Middle frontal gyrus (tissue), 1 donor: ENCODE measurements at regions not wholly inside any gene's neighbourhood (a gene's known extent, or its start where the extent isn't known, plus 50 kb on each side); places are given as distances from the start of the nearest gene placed in this dataset.

Experiments
- DNase-seq: peaks from one replicate; pipeline ENCODE4 v3.0.0-alpha.2; 2015; ENCODE audit warnings: low spot score; ENCODE audit errors: extremely low spot score

DNA sequence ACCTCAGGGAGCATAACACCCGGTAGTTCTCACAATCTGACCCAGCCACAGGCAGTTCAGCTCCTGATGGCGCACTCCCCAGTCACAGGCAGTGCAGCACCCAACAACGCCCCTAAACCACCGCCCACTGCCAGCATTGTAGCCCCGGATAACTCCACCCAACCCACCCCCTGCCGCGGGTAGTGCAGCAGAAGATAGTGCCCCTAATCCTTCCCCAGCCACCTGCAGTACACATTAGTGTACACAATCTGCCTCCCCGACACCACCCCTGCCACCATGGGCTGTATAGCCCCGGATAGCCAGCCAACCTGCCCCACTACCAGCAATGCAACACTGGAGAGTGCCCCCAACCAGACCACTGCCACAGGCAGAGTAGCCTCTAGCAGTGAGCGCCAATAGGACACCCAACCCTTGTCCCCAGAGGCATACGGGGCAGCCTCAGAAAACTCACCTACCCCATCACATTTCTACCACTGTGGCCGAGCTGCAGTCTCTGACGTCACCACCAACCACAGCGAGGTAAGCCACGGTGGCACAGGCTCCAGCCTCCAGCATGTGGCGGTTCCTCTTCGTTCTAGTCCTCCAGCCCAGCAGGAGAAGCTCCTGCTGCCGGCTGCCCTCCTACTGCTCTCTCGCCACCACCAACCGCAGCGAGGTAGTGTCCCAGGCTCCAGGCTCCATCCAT is 877.3 kb downstream of the KCNJ18 start:
- no peak for DNase-seq

DNA sequence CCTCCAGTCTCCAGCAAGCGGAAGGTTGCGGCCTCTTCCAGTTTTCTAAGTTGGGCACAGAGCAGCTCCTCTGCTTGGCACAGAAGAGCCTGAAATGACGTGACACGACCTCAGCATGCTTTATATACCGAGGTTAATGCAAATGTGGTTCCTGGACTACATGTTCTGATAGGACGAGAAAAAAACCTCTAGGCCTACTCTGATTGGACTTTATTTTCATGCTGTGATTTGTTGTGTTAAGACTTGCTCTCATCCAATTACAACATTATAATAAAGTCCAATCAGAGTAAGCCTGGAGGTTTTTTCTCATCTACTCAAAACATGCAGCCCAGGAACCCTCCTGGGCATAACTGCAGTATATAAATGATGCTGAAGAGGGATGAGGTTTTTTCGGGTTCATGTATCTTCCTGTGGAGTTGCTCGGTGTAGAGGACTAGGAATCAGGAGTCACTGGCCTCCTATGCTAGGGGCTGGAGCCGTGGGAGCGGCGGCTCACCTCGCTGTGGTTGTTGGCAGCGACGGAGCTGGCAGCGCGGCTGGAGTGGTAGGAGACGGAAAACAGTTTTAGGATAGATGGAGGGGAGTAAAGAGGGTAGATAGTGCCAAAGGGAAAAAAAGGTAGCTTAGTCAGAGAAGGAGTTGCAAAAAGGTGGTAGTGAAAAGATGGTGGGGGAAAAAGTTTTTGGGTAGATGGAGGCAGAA is 878.0 kb downstream of the KCNJ18 start:
- no peak for DNase-seq

DNA sequence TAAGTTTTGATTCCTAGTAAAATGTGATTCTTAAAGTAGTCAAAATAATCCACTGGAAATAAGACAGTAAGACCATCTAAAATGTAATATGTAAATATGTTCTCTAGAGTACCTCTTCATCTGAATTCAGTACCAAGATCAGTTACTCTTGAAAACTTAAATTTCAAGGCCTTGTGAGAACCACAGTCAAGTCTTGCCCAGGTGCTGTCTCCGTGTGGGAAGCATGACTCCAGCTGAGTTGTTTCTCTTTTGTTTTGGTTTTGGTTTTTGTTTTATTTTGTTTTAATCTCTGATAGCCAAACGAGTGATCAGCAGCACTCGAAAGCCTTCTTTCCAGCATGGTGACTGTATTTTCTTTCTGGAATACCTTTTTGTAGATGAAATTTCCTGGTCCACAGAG is 907.0 kb downstream of the KCNJ18 start:
- no peak for DNase-seq

DNA sequence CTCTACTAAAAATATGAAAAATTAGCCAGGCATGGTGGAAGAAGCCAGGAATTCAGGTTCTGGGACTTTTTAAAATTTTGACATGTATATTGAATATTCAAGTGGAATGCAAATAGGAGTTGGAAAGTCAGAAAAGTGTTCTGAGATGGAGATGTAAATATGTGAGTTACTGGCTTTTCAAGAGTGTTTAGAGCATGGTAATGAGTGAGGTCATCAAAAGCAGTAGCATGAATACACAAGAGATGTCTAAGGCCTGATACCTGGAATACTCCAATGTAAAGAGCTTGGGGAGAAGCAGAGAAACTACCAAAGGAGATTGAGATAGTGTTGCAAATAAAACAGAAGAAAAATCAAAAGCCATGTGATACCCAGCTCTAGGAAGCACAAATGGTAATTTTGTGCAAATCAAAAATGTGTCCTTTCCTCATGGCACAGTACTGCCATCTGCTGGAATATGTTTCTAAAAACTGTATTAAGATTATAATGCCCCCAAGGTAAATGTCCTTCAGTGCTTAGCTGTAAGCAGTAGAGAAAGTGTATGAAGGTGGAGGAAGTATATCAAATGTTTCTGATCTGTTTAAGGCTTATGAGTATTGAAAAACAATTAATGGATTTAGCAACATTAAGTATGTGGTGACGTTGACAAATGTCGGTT is 908.4 kb downstream of the KCNJ18 start:
- no peak for DNase-seq
